WTC11 (cell line): ENCODE measurements at regions not wholly inside any gene's neighbourhood (a gene's known extent, or its start where the extent isn't known, plus 50 kb on each side); places are given as distances from the start of the nearest gene placed in this dataset.

Experiments used
- TF ChIP-seq, protein P1 (sequence below): fragments of 200-600 bp; IDR thresholded peaks from 2 replicates; pipeline ENCODE4 v1.8.0; 2022; ENCODE audit warnings: antibody characterized with exemption
- TF ChIP-seq, protein P2 (sequence below): sonication (generic); formaldehyde crosslinking; conservative IDR thresholded peaks from 2 replicates; pipeline ENCODE4 v1.8.1; 2022; ENCODE audit warnings: mild to moderate bottlenecking, missing genetic modification reagents
- TF ChIP-seq, protein P3 (sequence below): sonication (generic); formaldehyde crosslinking; IDR thresholded peaks from 2 replicates; pipeline ENCODE4 v1.8.0; 2022; ENCODE audit warnings: mild to moderate bottlenecking, missing genetic modification reagents

DNA sequence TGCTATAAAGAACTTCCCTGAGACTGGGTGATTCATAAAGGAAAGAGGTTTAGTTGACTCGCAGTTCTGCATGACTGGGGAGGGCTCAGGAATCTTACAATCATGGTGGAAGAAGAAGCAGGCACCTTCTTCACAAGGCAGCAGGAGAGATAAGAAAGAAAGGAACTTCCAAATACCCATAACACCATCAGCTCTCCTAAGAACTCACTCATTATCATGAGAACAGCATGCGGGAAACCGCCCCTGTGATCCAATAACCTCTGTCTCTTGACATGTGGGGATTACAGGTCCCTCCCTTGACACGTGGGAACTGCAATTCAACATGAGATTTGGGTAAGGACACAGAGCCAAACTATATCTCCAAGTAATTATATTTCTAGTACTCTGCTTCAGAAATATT lies 163.8 kb upstream of the CDH20 start:
- TF ChIP-seq, protein P1, sequence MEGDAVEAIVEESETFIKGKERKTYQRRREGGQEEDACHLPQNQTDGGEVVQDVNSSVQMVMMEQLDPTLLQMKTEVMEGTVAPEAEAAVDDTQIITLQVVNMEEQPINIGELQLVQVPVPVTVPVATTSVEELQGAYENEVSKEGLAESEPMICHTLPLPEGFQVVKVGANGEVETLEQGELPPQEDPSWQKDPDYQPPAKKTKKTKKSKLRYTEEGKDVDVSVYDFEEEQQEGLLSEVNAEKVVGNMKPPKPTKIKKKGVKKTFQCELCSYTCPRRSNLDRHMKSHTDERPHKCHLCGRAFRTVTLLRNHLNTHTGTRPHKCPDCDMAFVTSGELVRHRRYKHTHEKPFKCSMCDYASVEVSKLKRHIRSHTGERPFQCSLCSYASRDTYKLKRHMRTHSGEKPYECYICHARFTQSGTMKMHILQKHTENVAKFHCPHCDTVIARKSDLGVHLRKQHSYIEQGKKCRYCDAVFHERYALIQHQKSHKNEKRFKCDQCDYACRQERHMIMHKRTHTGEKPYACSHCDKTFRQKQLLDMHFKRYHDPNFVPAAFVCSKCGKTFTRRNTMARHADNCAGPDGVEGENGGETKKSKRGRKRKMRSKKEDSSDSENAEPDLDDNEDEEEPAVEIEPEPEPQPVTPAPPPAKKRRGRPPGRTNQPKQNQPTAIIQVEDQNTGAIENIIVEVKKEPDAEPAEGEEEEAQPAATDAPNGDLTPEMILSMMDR, result no peak
- TF ChIP-seq, protein P2, sequence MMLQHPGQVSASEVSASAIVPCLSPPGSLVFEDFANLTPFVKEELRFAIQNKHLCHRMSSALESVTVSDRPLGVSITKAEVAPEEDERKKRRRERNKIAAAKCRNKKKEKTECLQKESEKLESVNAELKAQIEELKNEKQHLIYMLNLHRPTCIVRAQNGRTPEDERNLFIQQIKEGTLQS (CRISPR knock-in tag), result no peak
- TF ChIP-seq, protein P3, sequence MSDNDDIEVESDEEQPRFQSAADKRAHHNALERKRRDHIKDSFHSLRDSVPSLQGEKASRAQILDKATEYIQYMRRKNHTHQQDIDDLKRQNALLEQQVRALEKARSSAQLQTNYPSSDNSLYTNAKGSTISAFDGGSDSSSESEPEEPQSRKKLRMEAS, result no peak
